Mesodermal cell (in vitro differentiated cells): ENCODE measurements at regions not wholly inside any gene's neighbourhood (a gene's known extent, or its start where the extent isn't known, plus 50 kb on each side); places are given as distances from the start of the nearest gene placed in this dataset.

Experiments used
- H3K27ac ChIP-seq: 2 replicates; pipeline ENCODE4 v1.7.0; 2013; ENCODE audit warnings: mild to moderate bottlenecking, low read depth, low read length, moderate library complexity; ENCODE audit not compliant: severe bottlenecking
- H3K36me3 ChIP-seq: 2 replicates; pipeline ENCODE4 v1.7.1; 2013; ENCODE audit warnings: mild to moderate bottlenecking, low read length, moderate library complexity; ENCODE audit not compliant: control insufficient read depth, insufficient read depth
- H3K4me1 ChIP-seq: one replicate; pipeline ENCODE4 v1.7.1; 2013; ENCODE audit warnings: mild to moderate bottlenecking, low read length; ENCODE audit not compliant: insufficient read depth, control insufficient read depth, poor library complexity, severe bottlenecking
- H3K4me3 ChIP-seq: 2 replicates; pipeline ENCODE4 v1.7.0; 2013; ENCODE audit warnings: low read length, control low read depth, mild to moderate bottlenecking; ENCODE audit not compliant: insufficient read depth, poor library complexity, severe bottlenecking; ENCODE audit errors: extremely low read depth
- H3K9me3 ChIP-seq: 2 replicates; pipeline ENCODE4 v1.7.1; 2013; ENCODE audit warnings: mild to moderate bottlenecking, low read length, moderate library complexity; ENCODE audit not compliant: control insufficient read depth
- WGBS, 2 experiments: methylation state at CpG; one replicate each; pipeline ENCODE4 v1.1.5; 2013; ENCODE audit warnings: missing lambda C conversion rate in 2 of 2; ENCODE audit not compliant: insufficient coverage in 2 of 2; 5-methylcytosine and 5-hydroxymethylcytosine counted together

DNA sequence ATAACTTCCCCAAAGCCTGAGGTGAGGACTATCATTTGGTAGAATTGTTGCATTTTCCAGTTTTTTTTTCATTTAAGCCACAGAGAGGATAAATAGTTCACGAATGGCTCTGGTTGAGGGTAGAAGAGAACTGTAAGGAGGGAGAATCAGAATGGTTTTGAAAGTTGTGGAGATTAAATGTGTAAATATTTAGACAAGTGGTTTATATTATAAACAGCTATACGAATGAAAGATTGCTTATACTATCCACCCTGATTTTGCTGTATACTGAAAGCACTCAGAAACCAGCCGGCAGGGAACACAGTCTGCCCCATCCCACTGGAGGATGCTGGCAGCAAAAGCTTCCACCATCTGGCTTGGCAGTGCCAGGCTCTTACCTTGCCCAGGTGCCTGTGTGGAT, 341.1 kb downstream of the RAPGEF2 start:
- Histone ChIP-seq H3K4me3 (no peak overlapping the region), H3K9me3 (no peaks in the 10 kb centered on the region), H3K4me1 (no peaks in the 10 kb centered on the region), H3K36me3 (no peaks in the 10 kb centered on the region), H3K27ac (no peak overlapping the region)
- WGBS, 2 experiments: 90% methylated on average over 2 of the region's 3 CpGs; no CpG with 5 or more reads in 1 of the 2 experiments

DNA sequence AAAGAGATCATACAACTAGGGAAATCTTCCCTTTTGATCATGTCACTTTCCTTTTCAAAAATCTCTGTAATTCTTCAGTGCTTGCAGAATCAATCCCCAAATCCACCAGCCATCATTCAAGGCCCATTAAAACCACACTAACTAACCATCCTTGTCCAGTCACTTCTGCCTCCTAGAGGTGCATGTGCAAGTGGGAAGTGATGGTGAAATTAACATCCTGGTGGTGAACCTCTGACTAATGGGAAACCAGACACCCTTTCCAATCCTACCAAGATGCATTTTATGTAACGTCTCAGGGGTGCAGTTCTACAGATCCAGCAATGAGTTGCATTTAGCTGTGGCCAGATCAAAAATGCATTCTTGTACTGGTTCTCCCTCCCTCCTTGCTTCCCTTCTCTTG, 341.8 kb downstream of the RAPGEF2 start:
- WGBS, 2 experiments: 82% methylated on average over 1 of the region's 1 CpG; no CpG with 5 or more reads in 1 of the 2 experiments
- no peak overlapping the region for H3K4me3 ChIP-seq
- no peaks in the 10 kb centered on the region for H3K4me1 ChIP-seq
- H3K36me3 ChIP-seq: no peaks in the 10 kb centered on the region
- H3K27ac ChIP-seq: no peak overlapping the region
- no peaks in the 10 kb centered on the region for H3K9me3 ChIP-seq

DNA sequence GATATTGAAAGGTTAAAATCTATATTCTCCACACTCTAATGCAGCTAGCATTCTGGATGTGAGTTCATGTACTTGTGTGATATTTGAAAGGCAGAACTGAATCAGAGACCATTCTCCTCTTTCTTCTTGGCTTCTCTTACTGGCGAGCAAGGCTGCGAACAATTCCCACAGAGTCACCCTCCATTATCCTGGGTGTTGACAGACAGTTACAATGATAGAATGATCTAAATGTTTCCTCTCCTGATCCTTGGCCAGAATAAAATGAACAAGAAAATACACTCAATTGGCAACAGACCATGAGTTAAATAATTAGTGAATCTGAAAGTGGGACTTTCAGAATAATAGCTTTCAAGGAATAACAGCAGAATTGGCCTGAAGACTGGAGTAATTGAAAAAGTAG, 342.8 kb downstream of the RAPGEF2 start:
- WGBS, 2 experiments: no CpG with 5 or more reads among the region's 2 CpGs
- Histone ChIP-seq H3K9me3 (no peaks in the 10 kb centered on the region), H3K4me1 (no peaks in the 10 kb centered on the region), H3K4me3 (no peak overlapping the region), H3K36me3 (no peaks in the 10 kb centered on the region), H3K27ac (no peak overlapping the region)

DNA sequence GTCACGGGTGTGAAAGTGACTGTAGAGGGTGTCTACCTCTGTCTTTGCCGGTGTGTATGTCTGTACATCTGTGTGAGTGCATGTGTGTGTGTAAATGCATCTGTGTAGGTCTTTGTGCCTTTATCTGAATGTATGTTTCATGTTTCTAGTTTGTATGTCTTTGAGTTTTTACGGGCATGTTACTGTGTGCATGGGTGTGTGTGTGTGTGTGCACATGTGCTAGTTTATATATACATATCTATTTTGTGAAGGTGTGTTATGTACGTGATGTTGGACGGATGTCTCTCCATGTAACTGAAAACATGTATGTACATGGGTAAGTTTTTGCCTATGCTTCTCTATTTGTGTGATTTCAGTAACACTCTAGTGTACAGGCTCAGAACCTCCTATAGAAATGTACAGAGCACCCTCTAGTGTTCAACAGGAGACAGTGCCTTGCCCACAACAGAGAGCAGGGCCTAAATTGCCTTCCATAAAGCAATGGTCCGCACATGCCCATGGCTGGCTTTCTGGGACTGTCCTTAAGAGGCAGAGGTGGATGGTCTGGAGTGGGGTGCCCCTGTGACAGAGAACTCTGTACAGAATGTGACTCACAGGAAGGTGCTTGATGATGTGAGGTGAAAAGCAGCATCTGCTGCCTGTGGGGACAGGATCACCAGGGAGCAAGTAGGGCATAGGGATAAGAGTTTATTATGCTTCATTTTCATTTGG, 343.5 kb downstream of the RAPGEF2 start:
- H3K27ac ChIP-seq: no peak overlapping the region
- H3K36me3 ChIP-seq: no peaks in the 10 kb centered on the region
- H3K4me1 ChIP-seq: no peaks in the 10 kb centered on the region
- H3K9me3 ChIP-seq: no peaks in the 10 kb centered on the region
- H3K4me3 ChIP-seq: no peak overlapping the region
- 75 to 85% methylated on average over 2 to 3 of the region's 6 CpGs for WGBS, 2 experiments

DNA sequence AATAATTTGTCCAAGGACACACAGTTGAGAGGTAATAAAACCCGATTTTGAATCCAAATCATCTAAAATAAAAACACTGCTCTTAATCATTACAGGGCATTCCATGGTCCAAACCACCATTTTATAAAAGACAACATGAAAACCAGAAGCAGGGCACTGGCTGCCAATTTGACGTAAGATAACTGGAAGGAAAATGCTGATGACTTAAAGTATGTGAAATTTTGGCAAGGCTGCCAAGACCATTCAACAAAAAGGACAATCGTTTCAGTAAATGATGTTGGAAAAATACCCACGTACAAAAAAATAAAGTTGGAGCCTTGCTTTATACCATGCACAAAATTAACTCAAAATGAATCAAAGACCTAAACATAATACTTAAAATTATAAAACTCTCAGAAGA, 344.4 kb downstream of the RAPGEF2 start:
- Histone ChIP-seq H3K4me3 (no peak overlapping the region), H3K4me1 (no peaks in the 10 kb centered on the region), H3K36me3 (no peaks in the 10 kb centered on the region), H3K27ac (no peak overlapping the region), H3K9me3 (no peaks in the 10 kb centered on the region)
- WGBS, 2 experiments: 65 to 100% methylated on average over 1 to 2 of the region's 4 CpGs

DNA sequence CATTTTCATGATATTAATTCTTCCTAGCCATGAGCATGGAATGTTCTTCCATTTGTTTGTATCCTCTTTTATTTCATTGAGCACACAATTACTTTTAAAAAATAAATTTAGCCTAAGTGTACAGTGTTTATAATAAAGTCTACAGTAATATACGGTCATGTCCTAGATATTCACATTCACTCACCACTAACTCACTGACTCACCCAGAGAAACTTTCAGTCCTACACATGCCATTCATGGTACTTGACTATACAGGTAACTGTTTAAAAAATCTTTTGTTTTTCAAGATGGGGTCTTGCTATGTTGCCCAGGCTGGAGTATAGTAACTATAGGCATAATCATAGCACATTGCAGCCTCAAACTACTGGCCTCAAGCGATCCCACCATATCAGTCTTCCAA, 348.1 kb downstream of the RAPGEF2 start:
- Histone ChIP-seq H3K4me3 (no peak overlapping the region), H3K27ac (no peak overlapping the region), H3K4me1 (no peaks in the 10 kb centered on the region), H3K36me3 (no peaks in the 10 kb centered on the region), H3K9me3 (no peaks in the 10 kb centered on the region)
- no CpG with 5 or more reads among the region's 2 CpGs for WGBS, 2 experiments

DNA sequence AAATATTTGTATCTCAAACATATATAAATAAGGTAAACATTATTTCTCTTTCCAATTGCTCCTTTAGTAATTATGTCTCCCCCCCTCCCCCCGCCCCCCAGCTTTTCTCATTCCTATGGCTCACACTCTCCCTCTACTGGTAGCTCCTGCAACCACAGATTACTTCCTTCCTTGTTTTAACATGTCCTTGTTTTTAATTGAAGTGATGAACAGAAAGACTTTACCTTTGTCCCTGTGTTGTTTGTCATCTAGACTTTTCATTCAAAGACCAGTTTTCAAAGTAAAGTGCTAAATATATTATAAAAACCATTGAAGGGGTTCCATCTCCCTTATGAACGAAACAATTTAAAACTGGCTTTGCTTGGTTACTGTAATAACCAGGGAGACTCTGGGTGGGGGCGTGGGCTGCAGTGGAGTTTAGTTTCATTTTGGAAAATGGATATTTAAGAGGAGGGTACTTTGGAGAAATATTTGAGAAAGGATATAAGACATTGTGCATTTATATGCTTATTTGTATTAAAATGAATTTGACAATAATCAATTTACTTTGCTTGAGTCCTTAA, 352.9 kb downstream of the RAPGEF2 start:
- Histone ChIP-seq H3K4me1 (no peaks in the 10 kb centered on the region), H3K4me3 (no peak overlapping the region), H3K9me3 (no peaks in the 10 kb centered on the region), H3K36me3 (no peaks in the 10 kb centered on the region), H3K27ac (no peak overlapping the region)
- WGBS, 2 experiments: 66 to 78% methylated on average over 2 of the region's 3 CpGs

DNA sequence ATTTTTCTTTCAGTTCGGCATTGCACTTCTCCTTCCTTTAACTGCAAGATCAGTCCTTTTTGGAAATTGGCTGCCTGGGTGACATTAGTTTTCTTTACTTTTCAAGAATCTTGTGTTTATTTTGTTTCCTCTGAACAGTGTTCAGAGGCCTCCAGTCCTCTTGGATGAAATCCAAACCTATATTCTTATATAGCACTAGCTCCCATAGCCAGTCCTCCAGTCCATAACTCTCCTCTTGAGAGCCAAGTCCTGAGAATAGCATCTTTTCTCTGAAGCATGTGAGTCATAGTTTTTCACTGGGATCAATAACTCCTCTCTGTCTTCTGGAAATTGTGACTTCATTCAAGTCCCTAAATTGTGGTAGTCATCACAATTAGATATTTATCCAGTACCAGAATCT, 357.5 kb downstream of the RAPGEF2 start:
- H3K4me3 ChIP-seq: no peak overlapping the region
- WGBS, 2 experiments: 100% methylated on average over 1 of the region's 1 CpG

DNA sequence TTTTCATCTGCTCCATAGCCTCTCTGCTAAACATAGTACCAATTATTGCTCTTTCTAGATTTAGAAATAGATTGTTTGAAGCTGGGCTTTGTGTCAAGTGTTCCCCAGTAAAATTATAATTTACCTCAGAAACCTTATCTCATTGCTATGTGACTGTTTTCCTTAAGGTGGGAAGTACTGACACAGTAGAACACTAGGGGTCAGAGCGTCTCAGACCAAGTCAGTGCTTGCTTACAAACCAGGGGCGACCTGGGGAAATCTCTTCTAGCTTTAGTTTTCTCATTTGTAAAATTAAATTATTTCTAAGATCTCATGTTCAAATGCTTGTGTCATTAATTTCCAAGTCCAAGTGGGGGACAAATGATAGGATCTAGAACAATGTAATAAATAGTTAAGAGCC, 360.4 kb downstream of the RAPGEF2 start:
- Histone ChIP-seq H3K4me1 (no peaks in the 10 kb centered on the region), H3K27ac (no peak overlapping the region), H3K4me3 (no peak overlapping the region), H3K9me3 (no peaks in the 10 kb centered on the region), H3K36me3 (no peaks in the 10 kb centered on the region)
- no CpG with 5 or more reads among the region's 2 CpGs for WGBS, 2 experiments

More for the DNA sequence above, 357.5 kb downstream of the RAPGEF2 start:
- Histone ChIP-seq H3K4me1 (no peaks in the 10 kb centered on the region), H3K36me3 (no peaks in the 10 kb centered on the region), H3K27ac (no peak overlapping the region), H3K9me3 (no peaks in the 10 kb centered on the region)

DNA sequence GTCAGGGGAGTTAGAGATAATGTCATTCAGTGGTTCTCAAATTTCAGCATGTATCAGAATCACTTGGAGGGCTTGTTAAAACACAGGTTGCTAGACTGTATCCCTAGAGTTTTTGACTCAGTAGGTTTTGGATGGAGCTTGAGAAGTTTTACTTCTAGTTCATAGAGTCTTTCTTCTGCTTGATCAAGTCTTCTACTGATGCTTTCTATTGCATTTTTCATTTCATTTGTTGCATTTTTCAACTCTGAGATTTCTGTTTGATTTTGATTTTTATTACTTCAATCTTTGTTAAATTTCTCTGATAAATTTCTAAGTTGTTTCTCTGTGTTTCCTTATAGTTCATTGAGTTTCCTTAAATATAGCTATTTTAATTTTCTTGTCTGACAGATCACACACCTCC, 361.4 kb downstream of the RAPGEF2 start:
- H3K36me3 ChIP-seq: no peaks in the 10 kb centered on the region
- H3K9me3 ChIP-seq: no peaks in the 10 kb centered on the region

DNA sequence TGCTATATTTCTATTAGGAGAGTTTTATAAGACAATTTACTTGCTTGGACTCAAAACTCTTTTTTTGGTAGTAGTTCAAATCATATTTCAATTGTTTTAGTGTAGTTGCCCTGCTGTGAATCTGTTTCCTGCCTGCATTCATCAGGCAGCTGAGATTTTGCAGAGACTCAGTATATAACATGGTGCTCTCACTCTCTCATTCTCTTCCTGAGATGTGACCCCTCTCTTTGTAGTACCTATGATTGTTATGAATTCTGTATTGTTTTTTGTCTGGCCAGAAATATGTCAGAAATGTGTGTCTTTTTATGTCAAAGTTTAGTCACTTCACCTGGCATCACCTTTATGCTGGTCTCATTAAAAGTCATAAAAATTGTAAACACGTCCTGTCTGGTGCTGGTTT, 374.0 kb downstream of the RAPGEF2 start:
- H3K9me3 ChIP-seq: no peaks in the 10 kb centered on the region
- H3K27ac ChIP-seq: no peak overlapping the region
- 100% methylated on average over 1 of the region's 1 CpG for WGBS, 2 experiments
- no peaks in the 10 kb centered on the region for H3K36me3 ChIP-seq
- H3K4me1 ChIP-seq: no peaks in the 10 kb centered on the region
- H3K4me3 ChIP-seq: no peak overlapping the region

More for the DNA sequence above, 361.4 kb downstream of the RAPGEF2 start:
- H3K27ac ChIP-seq: no peak overlapping the region
- H3K4me3 ChIP-seq: no peak overlapping the region
- no peaks in the 10 kb centered on the region for H3K4me1 ChIP-seq
